Activated CD8-positive, alpha-beta T cell treated with anti-CD3 and anti-CD28 coated beads for 36 hours (primary cell): ENCODE measurements at regions not wholly inside any gene's neighbourhood (a gene's known extent, or its start where the extent isn't known, plus 50 kb on each side); places are given as distances from the start of the nearest gene placed in this dataset.
"Not testable (repeated sequence)": the region's sequence is repeated elsewhere in the genome, so short reads cannot be mapped to it uniquely, and the experiment has no call there.

Experiments used
- ATAC-seq: fragments of 200-7000 bp; cut with Tn5 transposase; one replicate; pipeline ENCODE4 v1.10.0; 2021; ENCODE audit warnings: mild to moderate bottlenecking, moderate library complexity
- CTCF ChIA-PET: fragments of 350-600 bp; sonication (Branson Sonifier 250); formaldehyde crosslinking; loops from one replicate; lab custom pipeline; 2021; ENCODE audit warnings: antibody characterized with exemption; lab: Charles Lee
- POLR2A ChIA-PET: fragments of 350-600 bp; sonication (Branson Sonifier 250); formaldehyde crosslinking; loops from one replicate; lab custom pipeline; 2021; ENCODE audit warnings: antibody characterized with exemption; lab: Charles Lee
- DNase-seq: peaks from one replicate; pipeline ENCODE4 v3.0.0-alpha.2; 2020
- H3K27ac Mint-ChIP-seq: one replicate; pipeline ENCODE4 v1.8.0; 2021; ENCODE audit warnings: mild to moderate bottlenecking, mixed read lengths
- H3K27me3 Mint-ChIP-seq: one replicate; pipeline ENCODE4 v1.8.0; 2021; ENCODE audit warnings: mixed read lengths
- H3K36me3 Mint-ChIP-seq: one replicate; pipeline ENCODE4 v1.8.0; 2021; ENCODE audit warnings: low read depth, mixed read lengths
- H3K4me1 Mint-ChIP-seq: one replicate; pipeline ENCODE4 v1.8.0; 2021; ENCODE audit warnings: low read depth, mixed read lengths
- H3K4me3 Mint-ChIP-seq: one replicate; pipeline ENCODE4 v1.8.0; 2021; ENCODE audit warnings: mild to moderate bottlenecking, moderate library complexity, mixed read lengths
- H3K9me3 Mint-ChIP-seq: one replicate; pipeline ENCODE4 v1.8.0; 2021; ENCODE audit warnings: mixed read lengths
- CTCF ChIP-seq: fragments of 200-600 bp; IDR thresholded peaks from one replicate; pipeline ENCODE4 v1.8.0; 2022; ENCODE audit warnings: antibody characterized with exemption, mild to moderate bottlenecking
- intact Hi-C: fragments of 100-400 bp; cut with micrococcal nuclease; formaldehyde crosslinking; loops from one replicate; pipeline ENCODE4 v1.10.0; 2022

- H3K9me3 Mint-ChIP-seq, intact Hi-C loops, DNase-seq, ATAC-seq, H3K4me3 Mint-ChIP-seq, POLR2A ChIA-PET, H3K27me3 Mint-ChIP-seq, H3K4me1 Mint-ChIP-seq, H3K27ac Mint-ChIP-seq, CTCF ChIA-PET, H3K36me3 Mint-ChIP-seq: not testable (repeated sequence)
Measured at GRCh38 chr4:102210806-102211205, 134.5 kb downstream of the SLC39A8 start.

GRCh38 chr4:102204634-102205033 is 140.6 kb downstream of the SLC39A8 start:
- POLR2A ChIA-PET, H3K4me1 Mint-ChIP-seq, ATAC-seq, H3K27ac Mint-ChIP-seq, H3K27me3 Mint-ChIP-seq, intact Hi-C loops, DNase-seq, H3K4me3 Mint-ChIP-seq, CTCF ChIA-PET, H3K9me3 Mint-ChIP-seq, H3K36me3 Mint-ChIP-seq: not testable (repeated sequence)

- intact Hi-C loops = no loop called here
- CTCF ChIA-PET = no interaction called here
Measured at GRCh38 chr4:102196221-102196620, 149.1 kb downstream of the SLC39A8 start.

GRCh38 chr4:102193145-102193544 is 152.1 kb downstream of the SLC39A8 start:
- Mint-ChIP-seq H3K36me3 (no peaks in the 10 kb centered on the region), H3K9me3 (no peaks in the 10 kb centered on the region), H3K27ac (no peak overlapping the region), H3K4me1 (peaks cover 16% of the 10 kb centered on the region), H3K4me3 (no peak overlapping the region), H3K27me3 (peaks cover 3% of the 10 kb centered on the region)
- ATAC-seq = no peak
- CTCF ChIA-PET = no interaction called here
- POLR2A ChIA-PET = no interaction called here
- intact Hi-C loops = no loop called here
- DNase-seq = no peak
- no peak for TF ChIP-seq CTCF

More at GRCh38 chr4:102196221-102196620, 149.1 kb downstream of the SLC39A8 start:
- ATAC-seq (no peak), DNase-seq (peak; percentile 2)
- Mint-ChIP-seq H3K27me3 (peaks cover 3% of the 10 kb centered on the region), H3K4me3 (no peak overlapping the region), H3K4me1 (peaks cover 16% of the 10 kb centered on the region), H3K27ac (no peak overlapping the region), H3K9me3 (no peaks in the 10 kb centered on the region), H3K36me3 (no peaks in the 10 kb centered on the region)
- TF ChIP-seq CTCF = no peak
- POLR2A ChIA-PET = no interaction called here

DNA sequence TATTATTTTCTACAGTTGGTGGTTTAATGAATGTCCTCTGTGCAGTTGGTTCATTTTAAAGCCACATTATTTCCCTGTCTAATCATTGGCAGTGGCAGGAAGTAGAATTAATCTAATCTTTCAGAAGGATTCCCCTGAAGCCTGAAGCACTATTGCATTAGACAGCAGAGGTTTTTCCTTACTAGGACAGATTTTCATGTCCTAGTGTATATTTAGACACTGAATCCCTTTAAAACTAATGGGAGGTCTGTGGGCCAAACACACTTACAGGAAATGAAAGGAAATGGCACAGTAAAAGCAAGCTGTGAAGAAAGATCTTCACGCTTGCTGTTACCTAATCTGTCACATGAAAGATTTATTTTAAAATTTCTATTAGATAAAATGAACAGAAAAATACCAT is 165.2 kb downstream of the SLC39A8 start:
- Mint-ChIP-seq H3K27ac (no peak overlapping the region), H3K27me3 (peaks cover 2% of the 10 kb centered on the region), H3K36me3 (no peaks in the 10 kb centered on the region), H3K9me3 (no peaks in the 10 kb centered on the region), H3K4me3 (no peak overlapping the region), H3K4me1 (no peaks in the 10 kb centered on the region)
- TF ChIP-seq CTCF = no peak
- POLR2A ChIA-PET = no interaction called here
- ATAC-seq = no peak
- CTCF ChIA-PET = no interaction called here
- DNase-seq = no peak
- intact Hi-C loops = no loop called here

DNA sequence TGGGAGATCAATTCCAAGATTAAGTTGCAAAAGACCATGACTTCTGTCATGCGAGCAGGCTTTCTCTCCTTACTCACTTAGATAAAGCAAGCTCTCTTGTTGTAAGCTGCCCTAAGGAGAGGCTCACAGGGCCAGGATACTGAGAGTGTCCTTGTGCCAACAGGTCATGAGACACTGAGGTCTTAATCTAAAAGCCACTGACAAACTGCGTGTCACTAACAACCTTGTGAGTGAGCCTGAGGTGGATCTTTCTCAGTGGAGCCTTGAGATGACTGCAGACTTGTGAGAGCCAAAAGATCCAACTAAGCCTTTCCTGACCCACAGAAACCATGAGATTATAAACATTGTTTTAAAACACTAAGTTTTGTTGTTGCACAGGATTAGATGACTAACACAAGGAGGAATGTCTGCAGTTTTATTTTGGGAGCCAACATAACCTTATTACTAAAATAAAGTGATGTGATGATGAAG is 170.5 kb downstream of the SLC39A8 start:
- POLR2A ChIA-PET = no interaction called here
- CTCF ChIA-PET = no interaction called here
- no peaks in the 10 kb centered on the region for H3K27me3 Mint-ChIP-seq
- no peak for TF ChIP-seq CTCF
- H3K9me3 Mint-ChIP-seq = no peaks in the 10 kb centered on the region
- no peak for DNase-seq
- ATAC-seq = no peak
- H3K27ac Mint-ChIP-seq = no peak overlapping the region
- H3K4me3 Mint-ChIP-seq = no peak overlapping the region
- intact Hi-C loops = no loop called here
- no peaks in the 10 kb centered on the region for H3K36me3 Mint-ChIP-seq
- H3K4me1 Mint-ChIP-seq = no peaks in the 10 kb centered on the region
